ENCODE measurements at regions not wholly inside any gene's neighbourhood (a gene's known extent, or its start where the extent isn't known, plus 50 kb on each side); places are given as distances from the start of the nearest gene placed in this dataset.

DNA sequence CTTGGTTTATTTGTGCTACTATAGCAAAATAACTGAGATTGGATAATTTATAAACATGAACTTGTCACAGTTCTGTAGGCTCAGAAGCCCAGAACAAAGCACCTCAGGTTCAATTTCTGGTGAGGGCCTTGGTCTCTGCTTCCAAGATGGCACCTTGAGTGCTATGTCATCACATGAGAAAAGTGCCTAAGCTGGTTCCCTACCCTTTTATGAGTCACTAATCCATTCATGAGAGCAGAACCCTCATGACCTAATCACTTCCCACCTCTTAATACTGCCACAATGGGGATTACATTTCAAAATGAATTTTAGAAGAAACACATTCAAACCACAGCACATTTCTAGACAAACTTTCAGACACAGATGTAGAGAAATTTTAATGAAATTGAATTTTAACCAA is 98.2 kb upstream of the PRSS3 start:
- TF ChIP-seq EZH2 (IDR thresholded peaks at IDR 0.05; ENCODE audit: borderline replicate concordance, low read depth, low read length, severe bottlenecking) (no peak), GATA2 (IDR thresholded peaks at IDR 0.05; ENCODE audit: insufficient read depth, insufficient read length, low read depth, low read length) (no peak), POLR2A (IDR thresholded peaks at IDR 0.05; ENCODE audit: low read depth, low read length) (no peak), POLR2AphosphoS5 (IDR thresholded peaks at IDR 0.05; ENCODE audit: insufficient read depth, low read depth, low read length) (no peak), JUN (IDR thresholded peaks at IDR 0.05; ENCODE audit: borderline replicate concordance, insufficient read depth, insufficient read length, low read depth) (no peak), MYC (IDR thresholded peaks at IDR 0.05; ENCODE audit: low read depth, low read length) (no peak)

All from endothelial cell of umbilical vein (primary cell).